Heart left ventricle (tissue), 13 donors: ENCODE measurements at regions not wholly inside any gene's neighbourhood (a gene's known extent, or its start where the extent isn't known, plus 50 kb on each side); places are given as distances from the start of the nearest gene placed in this dataset.

ENCODE experiments used
- CTCF ChIP-seq, 12 donors: fragments of 200-600 bp; sonication (generic) in 4 of 12; IDR thresholded peaks; one replicate each; pipeline versions ENCODE4 v1.5.0 to v1.8.0; 2018 to 2022; ENCODE audit warnings: antibody characterized with exemption in 12 of 12, mild to moderate bottlenecking in 5 of 12
- POLR2A ChIP-seq, 2 donors: fragments of 450-650 bp; IDR thresholded peaks; one replicate each; pipeline ENCODE4 v1.6.1; 2017; ENCODE audit warnings: antibody characterized with exemption in 2 of 2, mild to moderate bottlenecking in 2 of 2, moderate library complexity in 2 of 2
- donor health status: ischemic (EF 13 %, LVEDD 7.1; RV severe dilation, severe dysfunction).
- donor health status: DM: no; HTN: yes; CAD: no.
- donor health status: DM: no; HTN: no; CAD: no.
- donor health status: ischemic (EF 25% LVEDD 6.9; RV normal size, moderate dysfunction).
- donor health status: ischemic (EF 25% LVEDD 5.7; RV mildly dilated, moderate dysfunction).
- donor health status: ischemic (EF 35%, LVEDD 5.7; RV mildly dilated, moderate dysfunction).
- donor health status: nonischemic (EF 11% LVEDD 7.7; RV severe dilation, severe dysfunction).
- donor health status: DM: yes; HTN: yes; CAD: no.
- donor health status: PGD.
- donor health status: ischemic (EF 29% LVEDD 5.4; RV normal size, mild dysfunction).
- donor health status: nonischemic (EF 23%, LVEDD 6.1; RV moderate dilation, normal function).

GRCh38 chr2:224110811-224111210 lies 71.7 kb upstream of the SERPINE2 start:
- no peak for TF ChIP-seq CTCF (IDR thresholded peaks at IDR 0.05)
- TF ChIP-seq POLR2A (IDR thresholded peaks at IDR 0.05), result no peak
